ENCODE measurements at regions not wholly inside any gene's neighbourhood (a gene's known extent, or its start where the extent isn't known, plus 50 kb on each side); places are given as distances from the start of the nearest gene placed in this dataset.
A peak's percentile ranks its signal among the peaks of the same experiment; 100 is the strongest.

- Histone ChIP-seq H2BK5ac (ENCODE audit: low read depth, low read length, poor library complexity, severe bottlenecking) (no peak overlapping the region), H4K91ac (ENCODE audit: low read length) (no peak overlapping the region), H2BK12ac (ENCODE audit: low read length in 2 of 2) (peak overlapping the region in 1 of 2 experiments; percentile 49), H3K27ac (ENCODE audit: low read length, poor library complexity, severe bottlenecking) (peak overlapping the region; percentile 4), H3K4me1 (ENCODE audit: control insufficient read depth, insufficient read depth, low read depth, low read length) (peaks cover 2% of the 10 kb centered on the region), H3K9ac (ENCODE audit: low read length) (no peak overlapping the region), H2AFZ (ENCODE audit: low read depth, low read length) (no peak overlapping the region), H2BK120ac (ENCODE audit: low read depth, low read length) (no peak overlapping the region), H3K18ac (ENCODE audit: low read depth in 1 of 2, low read length in 2 of 2) (no peak overlapping the region), H3K9me3 (ENCODE audit: control insufficient read depth, low read length) (peaks cover 3% of the 10 kb centered on the region), H3K23ac (ENCODE audit: low read length in 2 of 2) (no peak overlapping the region), H2BK15ac (ENCODE audit: low read depth, poor library complexity, severe bottlenecking) (no peak overlapping the region), H2AK5ac (ENCODE audit: low read length, severe bottlenecking) (no peak overlapping the region), H3K4ac (ENCODE audit: low read depth in 1 of 2, low read length in 2 of 2) (no peak overlapping the region), H3K14ac (ENCODE audit: low read length in 2 of 2) (no peak overlapping the region), H3K27me3 (ENCODE audit: control insufficient read depth in 1 of 2, insufficient read depth in 1 of 2, low read length in 2 of 2) (no peaks in the 10 kb centered on the region), H3K36me3 (ENCODE audit: control insufficient read depth in 1 of 2, insufficient read depth in 2 of 2, low read depth in 1 of 2, low read length in 2 of 2) (no peaks in the 10 kb centered on the region), H3K4me3 (ENCODE audit: insufficient read depth in 1 of 2, low read depth in 1 of 2, low read length in 2 of 2) (no peak overlapping the region), H3K79me1 (replicated peaks; ENCODE audit: low read length, poor library complexity, severe bottlenecking) (no peaks in the 10 kb centered on the region), H3K4me2 (ENCODE audit: low read length, poor library complexity, severe bottlenecking) (no peak overlapping the region), H4K8ac (ENCODE audit: low read length) (no peak overlapping the region)
- peak; percentile 55 for DNase-seq
- WGBS: 10% methylated on average over 4 of the region's 4 CpGs
Measured at GRCh38 chr15:36407647-36408046, 171.8 kb upstream of the CDIN1 start.

- no peak overlapping the region for H4K8ac ChIP-seq (ENCODE audit: low read length)
- H3K27ac ChIP-seq (ENCODE audit: low read length, poor library complexity, severe bottlenecking): no peak overlapping the region
Measured at GRCh38 chr15:36409819-36410218, 169.6 kb upstream of the CDIN1 start.

DNA sequence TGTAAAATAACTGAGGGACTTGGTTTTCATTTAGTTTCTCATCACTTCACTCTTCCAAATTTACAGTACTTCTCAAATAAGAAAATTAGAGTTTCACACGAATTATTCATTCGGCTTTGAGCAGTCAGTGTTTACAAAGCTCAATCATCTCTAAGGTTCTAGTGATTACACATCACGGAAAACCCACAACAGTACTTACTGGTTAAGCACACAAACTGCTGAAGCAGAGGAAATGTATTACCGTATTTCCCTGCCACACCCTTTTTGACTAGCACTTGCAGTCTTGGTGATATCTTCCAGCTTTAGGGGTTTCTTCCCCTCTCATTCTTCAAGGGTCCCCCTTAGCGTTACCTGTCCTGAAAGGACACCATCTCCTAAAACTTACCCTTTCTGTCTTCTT is 164.8 kb upstream of the CDIN1 start:
- Histone ChIP-seq H3K23ac (ENCODE audit: low read length in 2 of 2) (no peak overlapping the region), H3K14ac (ENCODE audit: low read length in 2 of 2) (no peak overlapping the region), H3K4me3 (ENCODE audit: insufficient read depth in 1 of 2, low read depth in 1 of 2, low read length in 2 of 2) (no peak overlapping the region), H2BK120ac (ENCODE audit: low read depth, low read length) (no peak overlapping the region), H3K36me3 (ENCODE audit: control insufficient read depth in 1 of 2, insufficient read depth in 2 of 2, low read depth in 1 of 2, low read length in 2 of 2) (no peaks in the 10 kb centered on the region), H4K8ac (ENCODE audit: low read length) (no peak overlapping the region), H3K27ac (ENCODE audit: low read length, poor library complexity, severe bottlenecking) (no peak overlapping the region), H3K79me1 (replicated peaks; ENCODE audit: low read length, poor library complexity, severe bottlenecking) (no peaks in the 10 kb centered on the region), H3K9ac (ENCODE audit: low read length) (no peak overlapping the region), H2AK5ac (ENCODE audit: low read length, severe bottlenecking) (no peak overlapping the region), H3K4me2 (ENCODE audit: low read length, poor library complexity, severe bottlenecking) (no peak overlapping the region), H2AFZ (ENCODE audit: low read depth, low read length) (no peak overlapping the region), H2BK5ac (ENCODE audit: low read depth, low read length, poor library complexity, severe bottlenecking) (no peak overlapping the region), H3K27me3 (ENCODE audit: control insufficient read depth in 1 of 2, insufficient read depth in 1 of 2, low read length in 2 of 2) (no peaks in the 10 kb centered on the region), H3K18ac (ENCODE audit: low read depth in 1 of 2, low read length in 2 of 2) (no peak overlapping the region), H3K4ac (ENCODE audit: low read depth in 1 of 2, low read length in 2 of 2) (no peak overlapping the region), H3K9me3 (ENCODE audit: control insufficient read depth, low read length) (peaks cover 3% of the 10 kb centered on the region), H2BK12ac (ENCODE audit: low read length in 2 of 2) (no peak overlapping the region), H4K91ac (ENCODE audit: low read length) (no peak overlapping the region), H2BK15ac (ENCODE audit: low read depth, poor library complexity, severe bottlenecking) (no peak overlapping the region), H3K4me1 (ENCODE audit: control insufficient read depth, insufficient read depth, low read depth, low read length) (no peaks in the 10 kb centered on the region)
- 11% methylated on average over 4 of the region's 5 CpGs for WGBS
- DNase-seq: peak; percentile 83

More at GRCh38 chr15:36409819-36410218, 169.6 kb upstream of the CDIN1 start:
- Histone ChIP-seq H3K9ac (ENCODE audit: low read length) (no peak overlapping the region), H2BK15ac (ENCODE audit: low read depth, poor library complexity, severe bottlenecking) (no peak overlapping the region), H3K14ac (ENCODE audit: low read length in 2 of 2) (no peak overlapping the region), H3K18ac (ENCODE audit: low read depth in 1 of 2, low read length in 2 of 2) (no peak overlapping the region), H3K36me3 (ENCODE audit: control insufficient read depth in 1 of 2, insufficient read depth in 2 of 2, low read depth in 1 of 2, low read length in 2 of 2) (no peaks in the 10 kb centered on the region), H3K79me1 (replicated peaks; ENCODE audit: low read length, poor library complexity, severe bottlenecking) (no peaks in the 10 kb centered on the region), H3K9me3 (ENCODE audit: control insufficient read depth, low read length) (peaks cover 3% of the 10 kb centered on the region), H3K4me3 (ENCODE audit: insufficient read depth in 1 of 2, low read depth in 1 of 2, low read length in 2 of 2) (no peak overlapping the region), H2BK120ac (ENCODE audit: low read depth, low read length) (no peak overlapping the region), H4K91ac (ENCODE audit: low read length) (no peak overlapping the region), H3K4me2 (ENCODE audit: low read length, poor library complexity, severe bottlenecking) (no peak overlapping the region), H2AFZ (ENCODE audit: low read depth, low read length) (no peak overlapping the region), H3K27me3 (ENCODE audit: control insufficient read depth in 1 of 2, insufficient read depth in 1 of 2, low read length in 2 of 2) (no peaks in the 10 kb centered on the region), H3K4ac (ENCODE audit: low read depth in 1 of 2, low read length in 2 of 2) (no peak overlapping the region), H3K4me1 (ENCODE audit: control insufficient read depth, insufficient read depth, low read depth, low read length) (peaks cover 2% of the 10 kb centered on the region), H2BK12ac (ENCODE audit: low read length in 2 of 2) (no peak overlapping the region), H2AK5ac (ENCODE audit: low read length, severe bottlenecking) (no peak overlapping the region), H3K23ac (ENCODE audit: low read length in 2 of 2) (no peak overlapping the region), H2BK5ac (ENCODE audit: low read depth, low read length, poor library complexity, severe bottlenecking) (no peak overlapping the region)
- WGBS: 97% methylated on average over 5 of the region's 6 CpGs
- no peak for DNase-seq

DNA sequence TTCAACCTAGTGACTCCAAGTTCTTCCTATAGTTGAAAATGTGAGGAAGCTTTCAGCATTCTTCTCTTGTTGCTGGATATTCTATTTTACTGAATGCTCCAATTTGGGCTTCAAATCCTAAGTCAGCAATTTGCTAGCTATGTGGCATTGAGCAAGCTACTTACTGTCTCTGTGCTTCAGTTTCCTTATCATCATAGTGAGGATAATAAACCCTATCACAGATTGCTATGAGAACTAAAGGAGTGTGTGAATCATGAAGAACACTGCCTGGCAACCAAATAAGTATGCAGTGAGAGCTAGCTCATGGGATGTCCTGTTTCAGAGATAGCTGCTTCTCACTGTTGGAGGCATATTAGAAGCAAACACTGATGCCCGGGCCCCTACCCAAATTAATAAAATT is 163.8 kb upstream of the CDIN1 start:
- WGBS: 63% methylated on average over 1 of the region's 1 CpG
- H3K4me1 ChIP-seq (ENCODE audit: control insufficient read depth, insufficient read depth, low read depth, low read length): no peaks in the 10 kb centered on the region

More for the DNA sequence above, 163.8 kb upstream of the CDIN1 start:
- H2BK12ac ChIP-seq (ENCODE audit: low read length in 2 of 2): no peak overlapping the region
- no peak overlapping the region for H3K4ac ChIP-seq (ENCODE audit: low read depth in 1 of 2, low read length in 2 of 2)
- no peak overlapping the region for H2BK15ac ChIP-seq (ENCODE audit: low read depth, poor library complexity, severe bottlenecking)
- no peaks in the 10 kb centered on the region for H3K9me3 ChIP-seq (ENCODE audit: control insufficient read depth, low read length)
- no peak overlapping the region for H2AK5ac ChIP-seq (ENCODE audit: low read length, severe bottlenecking)
- H2BK120ac ChIP-seq (ENCODE audit: low read depth, low read length): no peak overlapping the region
- peak; percentile 91 for DNase-seq
- no peak overlapping the region for H3K4me2 ChIP-seq (ENCODE audit: low read length, poor library complexity, severe bottlenecking)
- peak overlapping the region; percentile 39 for H3K9ac ChIP-seq (ENCODE audit: low read length)
- no peaks in the 10 kb centered on the region for H3K27me3 ChIP-seq (ENCODE audit: control insufficient read depth in 1 of 2, insufficient read depth in 1 of 2, low read length in 2 of 2)
- H3K23ac ChIP-seq (ENCODE audit: low read length in 2 of 2): no peak overlapping the region
- H3K18ac ChIP-seq (ENCODE audit: low read depth in 1 of 2, low read length in 2 of 2): no peak overlapping the region
- no peak overlapping the region for H3K27ac ChIP-seq (ENCODE audit: low read length, poor library complexity, severe bottlenecking)
- H2AFZ ChIP-seq (ENCODE audit: low read depth, low read length): no peak overlapping the region
- H3K36me3 ChIP-seq (ENCODE audit: control insufficient read depth in 1 of 2, insufficient read depth in 2 of 2, low read depth in 1 of 2, low read length in 2 of 2): no peaks in the 10 kb centered on the region
- no peak overlapping the region for H4K8ac ChIP-seq (ENCODE audit: low read length)
- H3K4me3 ChIP-seq (ENCODE audit: insufficient read depth in 1 of 2, low read depth in 1 of 2, low read length in 2 of 2): no peak overlapping the region
- H4K91ac ChIP-seq (ENCODE audit: low read length): no peak overlapping the region
- no peak overlapping the region for H3K14ac ChIP-seq (ENCODE audit: low read length in 2 of 2)
- H2BK5ac ChIP-seq (ENCODE audit: low read depth, low read length, poor library complexity, severe bottlenecking): no peak overlapping the region
- no peaks in the 10 kb centered on the region for H3K79me1 ChIP-seq (replicated peaks; ENCODE audit: low read length, poor library complexity, severe bottlenecking)
